Choroid plexus epithelial cell (primary cell): ENCODE measurements at regions not wholly inside any gene's neighbourhood (a gene's known extent, or its start where the extent isn't known, plus 50 kb on each side); places are given as distances from the start of the nearest gene placed in this dataset.

Experiments used
- DNase-seq: peaks from one replicate; pipeline ENCODE4 v3.0.0-alpha.2; 2010; ENCODE audit warnings: low read depth
- H3K4me3 ChIP-seq: 2 replicates; pipeline ENCODE4 v1.5.1; 2011; ENCODE audit warnings: low read depth, mild to moderate bottlenecking, control low read depth, low read length, moderate library complexity
- CTCF ChIP-seq: conservative IDR thresholded peaks from 2 replicates; pipeline ENCODE4 v1.5.1; 2011; ENCODE audit warnings: low read depth, mild to moderate bottlenecking, control low read depth, inconsistent platforms, low read length, moderate library complexity

- no peak for DNase-seq
- TF ChIP-seq CTCF = no peak
- no peak overlapping the region for H3K4me3 ChIP-seq
Measured at GRCh38 chr1:213568929-213569815, 418.6 kb upstream of the PROX1 start.

GRCh38 chr1:213569816-213570150 is 418.0 kb upstream of the PROX1 start:
- DNase-seq = no peak
- no peak for TF ChIP-seq CTCF
- no peak overlapping the region for H3K4me3 ChIP-seq

- DNase-seq = no peak
- no peak overlapping the region for H3K4me3 ChIP-seq
- no peak for TF ChIP-seq CTCF
Measured at GRCh38 chr1:213570487-213570886, 417.3 kb upstream of the PROX1 start.

GRCh38 chr1:213571419-213571818 is 416.4 kb upstream of the PROX1 start:
- TF ChIP-seq CTCF = no peak
- no peak for DNase-seq
- no peak overlapping the region for H3K4me3 ChIP-seq

DNA sequence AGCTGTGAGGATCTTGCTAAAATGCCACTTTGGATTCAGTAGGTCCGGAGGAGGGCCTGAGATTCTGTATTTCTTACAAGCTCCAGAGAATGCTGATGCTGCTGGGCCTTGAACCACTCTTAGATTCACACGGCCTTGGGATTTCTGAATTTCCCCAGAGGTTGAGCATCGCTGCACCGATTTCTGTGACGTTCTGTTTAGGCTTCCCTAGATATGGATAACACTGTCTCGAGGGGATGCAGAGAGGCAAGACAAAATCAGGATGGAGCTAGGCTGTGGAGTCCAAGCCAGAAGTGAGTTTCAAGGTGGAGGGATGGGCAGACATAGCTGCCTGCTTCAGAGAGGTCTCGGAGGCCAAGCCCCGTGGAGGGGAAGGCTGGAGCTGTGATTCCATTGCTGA is 415.9 kb upstream of the PROX1 start:
- DNase-seq = no peak
- H3K4me3 ChIP-seq = no peak overlapping the region
- no peak for TF ChIP-seq CTCF

DNA sequence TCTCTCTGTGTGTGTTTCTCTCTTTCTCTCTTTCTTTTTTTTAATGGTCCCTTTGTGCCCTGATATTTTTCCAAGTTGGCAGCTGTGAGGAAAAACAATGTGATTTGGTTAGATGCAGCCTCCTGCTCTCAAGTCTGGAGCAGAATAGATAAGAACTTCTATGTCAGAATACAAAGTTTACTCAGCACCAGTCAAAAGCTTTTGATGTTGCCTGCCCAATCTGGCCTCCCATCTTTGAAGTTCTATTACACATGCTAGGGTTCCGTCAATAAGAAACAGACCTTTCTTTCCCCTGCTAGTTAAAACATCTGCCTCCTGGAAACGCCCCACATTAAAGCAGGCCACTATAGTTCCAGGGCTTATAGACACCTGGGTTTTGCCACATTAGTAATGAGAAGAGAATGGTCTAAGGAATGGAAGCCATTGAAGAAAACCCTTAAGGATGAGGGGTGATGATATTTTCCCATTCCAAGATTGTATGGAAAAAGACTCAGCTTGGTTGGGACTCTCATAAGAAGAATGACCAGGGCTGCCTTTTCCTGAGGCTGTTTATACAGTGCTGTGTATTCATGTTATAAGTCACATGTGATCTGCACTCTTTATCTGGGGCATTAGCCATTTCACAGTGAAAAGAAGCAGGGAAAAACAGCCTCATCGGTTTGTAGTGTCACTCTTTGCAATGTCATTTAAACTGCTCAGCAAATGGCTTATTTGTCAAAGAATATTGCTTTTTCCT is 414.7 kb upstream of the PROX1 start:
- DNase-seq = no peak
- TF ChIP-seq CTCF = no peak
- no peak overlapping the region for H3K4me3 ChIP-seq

- no peak for DNase-seq
- TF ChIP-seq CTCF = no peak
Measured at GRCh38 chr1:213573648-213574009, 414.1 kb upstream of the PROX1 start.

More at GRCh38 chr1:213573648-213574009, 414.1 kb upstream of the PROX1 start:
- no peak overlapping the region for H3K4me3 ChIP-seq
